H9 (cell line): ENCODE measurements at regions not wholly inside any gene's neighbourhood (a gene's known extent, or its start where the extent isn't known, plus 50 kb on each side); places are given as distances from the start of the nearest gene placed in this dataset.

Experiments used
- DNase-seq: peaks from one replicate; pipeline ENCODE4 v3.0.0-alpha.2; 2017
- H2AFZ ChIP-seq: one replicate; pipeline ENCODE4 v1.6.1; 2013; ENCODE audit warnings: mild to moderate bottlenecking, low read length, control low read depth, moderate library complexity
- H2AK5ac ChIP-seq: 2 replicates; pipeline ENCODE4 v1.6.1; 2013; ENCODE audit warnings: low read length, control low read depth, mixed read lengths; ENCODE audit not compliant: insufficient read length
- H2BK120ac ChIP-seq: one replicate; pipeline ENCODE4 v1.6.1; 2013; ENCODE audit warnings: low read depth, mild to moderate bottlenecking, low read length, control low read depth, inconsistent platforms; ENCODE audit not compliant: poor library complexity, severe bottlenecking
- H2BK12ac ChIP-seq: 2 replicates; pipeline ENCODE4 v1.6.1; 2013; ENCODE audit warnings: low read length, control low read depth, mixed read lengths, low read depth; ENCODE audit not compliant: insufficient read length
- H2BK15ac ChIP-seq: 2 replicates; pipeline ENCODE4 v1.6.1; 2013; ENCODE audit warnings: low read depth, low read length, control low read depth
- H2BK20ac ChIP-seq: one replicate; pipeline ENCODE4 v1.6.1; 2013; ENCODE audit warnings: low read depth, mild to moderate bottlenecking, low read length, control low read depth, inconsistent platforms; ENCODE audit not compliant: poor library complexity, severe bottlenecking
- H2BK5ac ChIP-seq: 2 replicates; pipeline ENCODE4 v1.6.1; 2013; ENCODE audit warnings: low read length, control low read depth, mixed read lengths; ENCODE audit not compliant: insufficient read length
- H3K14ac ChIP-seq: 2 replicates; pipeline ENCODE4 v1.6.1; 2013; ENCODE audit warnings: low read length, control low read depth; ENCODE audit not compliant: insufficient read depth
- H3K18ac ChIP-seq: 2 replicates; pipeline ENCODE4 v1.6.1; 2013; ENCODE audit warnings: low read depth, mild to moderate bottlenecking, mixed read lengths, low read length, control low read depth; ENCODE audit not compliant: insufficient read length
- H3K23ac ChIP-seq: 2 replicates; pipeline ENCODE4 v1.6.1; 2013; ENCODE audit warnings: low read length, control low read depth, mixed read lengths, low read depth; ENCODE audit not compliant: insufficient read length
- H3K23me2 ChIP-seq: 2 replicates; pipeline ENCODE4 v1.6.1; 2013; ENCODE audit warnings: low read depth, mild to moderate bottlenecking, mixed read lengths, low read length, control low read depth; ENCODE audit not compliant: insufficient read length, poor library complexity, severe bottlenecking
- H3K27ac ChIP-seq: 2 replicates; pipeline ENCODE4 v1.5.1; 2013; ENCODE audit warnings: low read length, control low read depth, mixed read lengths, low read depth; ENCODE audit not compliant: insufficient read length
- H3K27me3 ChIP-seq: 2 replicates; pipeline ENCODE4 v1.6.1; 2013; ENCODE audit warnings: low read length, control low read depth, inconsistent platforms; ENCODE audit not compliant: insufficient read depth
- H3K4ac ChIP-seq: 2 replicates; pipeline ENCODE4 v1.6.1; 2013; ENCODE audit warnings: low read depth, mild to moderate bottlenecking, control low read depth, inconsistent platforms, low read length, moderate library complexity
- H3K4me1 ChIP-seq: 2 replicates; pipeline ENCODE4 v1.6.1; 2013; ENCODE audit warnings: low read length, control low read depth, inconsistent platforms; ENCODE audit not compliant: insufficient read depth
- H3K4me2 ChIP-seq: 2 replicates; pipeline ENCODE4 v1.6.1; 2013; ENCODE audit warnings: low read length, control low read depth, mixed read lengths; ENCODE audit not compliant: insufficient read length, insufficient read depth
- H3K56ac ChIP-seq: 2 replicates; pipeline ENCODE4 v1.6.1; 2013; ENCODE audit warnings: low read depth, mild to moderate bottlenecking, mixed read lengths, low read length, control low read depth; ENCODE audit not compliant: insufficient read length
- H3K79me1 ChIP-seq: 2 replicates; pipeline ENCODE4 v1.6.1; 2013; ENCODE audit warnings: low read depth, mild to moderate bottlenecking, moderate library complexity, low read length, control low read depth, inconsistent platforms; ENCODE audit not compliant: insufficient read depth, poor library complexity, severe bottlenecking
- H3K79me2 ChIP-seq: 2 replicates; pipeline ENCODE4 v1.6.1; 2013; ENCODE audit warnings: low read length, control low read depth, inconsistent platforms; ENCODE audit not compliant: insufficient read depth
- H3K9ac ChIP-seq: 2 replicates; pipeline ENCODE4 v1.6.1; 2013; ENCODE audit warnings: low read length, control low read depth, mixed read lengths; ENCODE audit not compliant: insufficient read length; ENCODE audit errors: extremely low read depth
- H3K9me3 ChIP-seq: one replicate; pipeline ENCODE4 v1.6.1; 2013; ENCODE audit warnings: low read depth, low read length, inconsistent platforms; ENCODE audit not compliant: control insufficient read depth
- H3T11ph ChIP-seq: one replicate; pipeline ENCODE4 v1.6.1; 2013; ENCODE audit warnings: mild to moderate bottlenecking, low read length, control low read depth, inconsistent platforms
- H4K20me1 ChIP-seq: one replicate; pipeline ENCODE4 v1.6.1; 2013; ENCODE audit not compliant: control insufficient read depth, insufficient read length, insufficient read depth
- H4K5ac ChIP-seq: 2 replicates; pipeline ENCODE4 v1.6.1; 2013; ENCODE audit warnings: low read depth, mild to moderate bottlenecking, mixed read lengths, low read length, control low read depth; ENCODE audit not compliant: insufficient read length
- H4K8ac ChIP-seq: replicated peaks from 2 replicates; pipeline ENCODE4 v1.6.1; 2013; ENCODE audit warnings: low read length, control low read depth, mixed read lengths, low read depth; ENCODE audit not compliant: insufficient read length
- H4K91ac ChIP-seq: 2 replicates; pipeline ENCODE4 v1.6.1; 2013; ENCODE audit warnings: low read depth, mild to moderate bottlenecking, moderate library complexity, mixed read lengths, low read length, control low read depth; ENCODE audit not compliant: insufficient read length
- H3K27ac Mint-ChIP-seq, 3 experiments: 2 replicates in 2 of 3; 3 replicates in 1 of 3; pipeline ENCODE4 v1.8.0; 2020 to 2021; ENCODE audit warnings: mixed read lengths in 3 of 3, mild to moderate bottlenecking in 1 of 3, moderate library complexity in 1 of 3
- H3K27me3 Mint-ChIP-seq: 2 replicates; pipeline ENCODE4 v1.8.0; 2021; ENCODE audit warnings: low read depth, mild to moderate bottlenecking, moderate library complexity, mixed read lengths
- H3K36me3 Mint-ChIP-seq, 3 experiments: 2 replicates in 2 of 3; 3 replicates in 1 of 3; pipeline ENCODE4 v1.8.0; 2020 to 2021; ENCODE audit warnings: low read depth in 3 of 3, mixed read lengths in 3 of 3; ENCODE audit not compliant: insufficient read depth in 1 of 3
- H3K4me1 Mint-ChIP-seq, 2 experiments: 2 replicates each; pipeline ENCODE4 v1.8.0; 2020; ENCODE audit warnings: mixed read lengths in 2 of 2
- H3K4me3 Mint-ChIP-seq, 2 experiments: 2 replicates in 1 of 2; 3 replicates in 1 of 2; pipeline ENCODE4 v1.8.0; 2020 to 2021; ENCODE audit warnings: mild to moderate bottlenecking in 2 of 2, mixed read lengths in 2 of 2, moderate library complexity in 1 of 2
- H3K9me3 Mint-ChIP-seq, 2 experiments: 2 replicates in 1 of 2; 3 replicates in 1 of 2; pipeline ENCODE4 v1.8.0; 2020; ENCODE audit warnings: mild to moderate bottlenecking in 2 of 2, mixed read lengths in 2 of 2, moderate library complexity in 1 of 2
- CTCF ChIP-seq: fragments of 200-600 bp; sonication (generic); conservative IDR thresholded peaks from 3 replicates; pipeline ENCODE4 v1.8.0; 2021; ENCODE audit warnings: antibody characterized with exemption, mild to moderate bottlenecking
- WGBS: extraction: QIAGEN DNeasy Blood & Tissue Kit; methylation state at CpG from one replicate; pipeline ENCODE4 v1.1.7; 2013; ENCODE audit warnings: missing lambda C conversion rate, low lambda C conversion rate, mixed read lengths; ENCODE audit not compliant: insufficient read length; ENCODE audit errors: extremely low coverage; 5-methylcytosine and 5-hydroxymethylcytosine counted together

GRCh38 chr3:139769796-139770195, 92.0 kb upstream of the NMNAT3 start:
- Histone ChIP-seq H3K9ac (no peak overlapping the region), H4K5ac (no peak overlapping the region), H3K18ac (no peak overlapping the region), H3K4ac (no peak overlapping the region), H4K8ac (no peak overlapping the region), H2BK15ac (no peak overlapping the region), H2AK5ac (no peak overlapping the region), H3K27me3 (no peaks in the 10 kb centered on the region), H3K27ac (no peak overlapping the region), H3K14ac (no peak overlapping the region), H2BK5ac (no peak overlapping the region), H3K4me2 (no peak overlapping the region), H3K23me2 (no peaks in the 10 kb centered on the region), H3T11ph (no peak overlapping the region), H3K79me2 (no peaks in the 10 kb centered on the region), H3K9me3 (no peaks in the 10 kb centered on the region), H3K56ac (no peak overlapping the region), H4K91ac (no peak overlapping the region), H2BK20ac (no peak overlapping the region), H4K20me1 (no peaks in the 10 kb centered on the region), H2BK12ac (no peak overlapping the region), H3K4me1 (peaks cover 4% of the 10 kb centered on the region; the same call in 1 of the 2 replicates), H3K79me1 (no peaks in the 10 kb centered on the region), H3K23ac (no peak overlapping the region), H2AFZ (no peak overlapping the region), H2BK120ac (no peak overlapping the region)
- TF ChIP-seq CTCF = no peak
- H3K4me3 Mint-ChIP-seq = no peak overlapping the region
- H3K36me3 Mint-ChIP-seq = 0 out of 7 replicates have a peak, but pooled peaks cover 0 to 1% (median 0%) of the 10 kb centered on the region in 3 experiments
- H3K4me1 Mint-ChIP-seq = peaks cover 13 to 17% of the 10 kb centered on the region in 2 experiments
- H3K9me3 Mint-ChIP-seq = no peaks in the 10 kb centered on the region
- H3K27me3 Mint-ChIP-seq = peaks cover 1% of the 10 kb centered on the region
- no CpG with 5 or more reads among the region's 4 CpGs for WGBS
- no peak overlapping the region; a peak in 1 of 7 replicates for H3K27ac Mint-ChIP-seq
- DNase-seq = no peak
